ENCODE measurements at regions not wholly inside any gene's neighbourhood (a gene's known extent, or its start where the extent isn't known, plus 50 kb on each side); places are given as distances from the start of the nearest gene placed in this dataset.

DNA sequence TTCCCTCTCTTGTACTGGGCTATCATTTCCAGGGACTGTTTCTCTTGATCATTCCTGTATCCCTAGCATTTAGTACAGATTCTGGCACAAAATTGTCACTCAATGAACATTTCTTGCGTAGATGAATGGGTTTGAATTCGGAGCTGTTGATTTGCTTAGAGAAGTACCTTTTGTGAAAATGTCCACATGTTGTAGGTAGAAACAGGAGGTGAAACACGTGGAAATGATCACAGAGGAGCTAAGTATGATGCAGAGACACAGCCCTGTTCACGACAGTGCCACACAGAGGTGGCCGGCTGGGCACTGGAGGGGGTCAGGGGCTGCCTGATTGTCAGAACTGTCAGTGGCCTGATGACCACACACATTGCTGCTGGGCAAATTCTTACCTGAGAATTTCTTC is 196.1 kb upstream of the PRKCQ start:
- no peak for DNase-seq (ENCODE audit: low read depth)

DNA sequence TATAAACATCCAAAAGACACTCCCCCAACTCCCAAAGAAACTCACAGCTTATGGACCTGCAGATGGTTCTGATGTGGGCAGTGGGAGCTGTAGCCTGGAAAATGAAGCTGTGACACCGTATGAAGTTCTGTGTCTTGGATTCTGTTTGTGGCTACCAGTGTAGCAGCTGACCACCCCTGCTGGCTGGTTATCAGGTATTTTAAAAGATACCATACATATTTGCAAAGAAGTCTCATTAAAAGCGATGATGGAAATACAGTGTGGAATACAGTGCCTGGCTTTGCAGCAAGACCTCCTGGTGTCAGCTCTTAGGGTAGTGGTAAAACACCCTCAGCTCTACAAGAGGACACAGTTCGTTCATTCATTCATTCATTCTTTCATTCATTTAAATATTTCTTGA is 194.3 kb upstream of the PRKCQ start:
- no peak for DNase-seq (ENCODE audit: low read depth)

DNA sequence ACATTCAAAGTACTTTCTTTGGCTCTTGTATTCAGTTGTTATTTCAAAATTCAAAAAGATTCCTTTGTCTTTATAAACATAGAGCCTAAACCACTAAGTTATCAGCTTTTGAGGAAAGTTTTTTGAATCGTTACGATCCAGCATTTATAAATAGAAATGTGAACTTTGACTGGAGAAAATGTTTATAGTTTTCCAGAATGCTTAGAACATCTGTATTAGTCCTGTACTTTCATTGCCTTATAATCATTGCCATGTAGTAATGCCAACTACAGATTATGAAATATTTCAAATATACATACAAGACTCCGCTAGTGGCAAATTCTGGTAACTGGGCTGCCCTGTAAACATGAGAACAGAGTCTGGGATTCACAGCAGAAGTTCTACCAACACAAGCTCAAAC is 191.3 kb upstream of the PRKCQ start:
- no peak for DNase-seq (ENCODE audit: low read depth)

- DNase-seq (ENCODE audit: low read depth): no peak
Measured at GRCh38 chr10:6770846-6771245, 190.8 kb upstream of the PRKCQ start.

DNA sequence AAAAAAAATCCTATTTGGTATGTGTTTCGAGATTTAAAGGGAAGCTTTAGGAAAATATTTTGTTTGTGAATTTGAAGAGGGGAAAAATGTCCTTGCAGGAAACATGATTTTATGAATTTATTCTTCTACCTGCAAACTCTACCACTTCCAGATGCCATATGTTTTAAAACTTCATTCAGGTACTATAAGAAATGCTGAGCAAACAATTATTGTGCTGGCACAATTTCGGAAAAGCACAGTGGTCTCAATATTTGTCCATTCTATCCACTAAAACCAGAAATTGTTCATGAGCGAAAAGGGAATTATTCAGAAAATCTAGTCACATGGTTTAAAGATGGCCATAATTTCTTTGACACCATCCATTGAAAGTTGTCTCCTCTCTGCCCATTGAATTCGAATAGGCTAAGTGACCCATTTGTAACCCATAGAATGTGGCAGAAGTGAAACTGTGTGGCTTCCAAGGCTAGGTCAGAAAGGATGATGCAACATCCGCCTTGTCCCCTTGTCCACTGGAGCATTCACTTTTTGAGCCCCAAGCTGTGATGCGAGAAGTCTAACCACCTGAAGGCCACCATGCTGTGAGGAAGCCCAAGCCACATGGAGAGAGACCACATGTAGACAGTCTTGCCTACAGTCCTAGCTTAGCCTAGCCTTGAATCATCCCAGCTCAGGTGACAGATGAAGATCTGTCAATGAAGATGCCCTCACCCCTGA is 189.8 kb upstream of the PRKCQ start:
- no peak for DNase-seq (ENCODE audit: low read depth)

DNA sequence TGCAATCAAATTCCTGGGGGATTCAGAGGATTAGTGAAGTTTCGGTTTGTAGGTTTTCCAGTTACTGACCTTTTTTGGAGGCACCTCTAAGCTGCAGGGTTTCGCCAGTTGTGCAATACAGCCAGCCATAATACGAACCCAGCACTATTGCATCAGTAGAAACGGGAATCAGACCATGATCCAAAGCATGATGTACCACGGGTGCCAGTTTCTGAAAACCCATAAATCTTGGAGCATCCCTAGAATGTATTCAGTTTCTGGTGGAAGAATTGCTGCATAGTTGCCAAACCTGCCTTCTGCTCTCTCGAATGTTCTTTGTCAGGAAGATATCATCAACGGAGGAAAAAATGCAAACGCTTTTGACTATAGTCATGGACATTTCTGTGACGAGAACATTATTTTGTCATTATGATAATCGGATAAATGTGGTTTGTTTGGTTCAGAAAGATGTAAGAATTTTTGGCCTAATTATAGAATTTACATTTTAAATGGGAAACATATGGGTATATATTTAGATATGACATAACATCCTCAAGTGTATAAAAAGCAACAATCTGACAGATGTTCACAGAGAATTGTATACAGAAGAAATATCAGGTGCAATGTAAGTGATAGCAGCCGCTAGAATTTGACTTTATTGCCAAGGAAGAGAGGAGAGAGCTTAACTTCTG is 186.2 kb upstream of the PRKCQ start:
- DNase-seq (ENCODE audit: low read depth): peak; percentile 47

GRCh38 chr10:6763423-6763822 is 183.3 kb upstream of the PRKCQ start:
- no peak for DNase-seq (ENCODE audit: low read depth)

DNA sequence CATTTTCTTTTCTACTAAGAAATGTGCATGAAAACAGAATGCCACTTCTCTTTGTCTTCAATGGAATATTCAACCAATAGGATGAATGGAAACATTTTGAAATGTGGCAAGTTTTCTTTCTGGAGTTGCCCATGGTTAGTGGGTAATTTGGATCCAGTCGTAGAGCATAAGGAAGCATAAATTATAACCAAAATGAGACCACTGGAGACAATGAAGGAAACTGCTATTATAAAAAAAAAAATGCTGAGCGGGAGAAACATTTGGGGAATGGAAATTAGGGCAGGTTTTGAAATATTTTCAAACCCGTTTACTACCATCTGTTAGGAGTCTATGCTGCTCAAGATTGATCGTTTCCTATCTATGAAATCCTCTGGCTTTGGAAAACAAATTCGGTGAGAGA is 182.9 kb upstream of the PRKCQ start:
- no peak for DNase-seq (ENCODE audit: low read depth)

DNA sequence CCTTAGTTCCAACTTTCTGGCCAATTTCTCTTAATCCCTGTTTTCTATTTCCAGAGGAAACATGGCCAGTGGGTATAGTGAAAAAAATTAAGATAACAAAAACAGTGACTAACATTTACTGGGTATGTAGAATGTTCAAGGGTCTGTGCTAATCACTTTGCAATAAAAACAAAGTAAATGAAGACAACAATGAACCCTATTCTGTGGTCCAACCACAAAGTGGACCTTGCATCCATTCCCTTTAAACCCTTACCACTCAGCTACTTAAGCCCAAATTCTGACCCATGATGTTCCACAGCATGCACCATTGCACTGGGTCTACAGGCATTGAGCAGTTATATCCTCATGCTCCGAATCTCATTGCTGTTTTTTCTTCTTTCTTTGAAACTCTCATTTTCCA is 179.9 kb upstream of the PRKCQ start:
- DNase-seq (ENCODE audit: low read depth): no peak

DNA sequence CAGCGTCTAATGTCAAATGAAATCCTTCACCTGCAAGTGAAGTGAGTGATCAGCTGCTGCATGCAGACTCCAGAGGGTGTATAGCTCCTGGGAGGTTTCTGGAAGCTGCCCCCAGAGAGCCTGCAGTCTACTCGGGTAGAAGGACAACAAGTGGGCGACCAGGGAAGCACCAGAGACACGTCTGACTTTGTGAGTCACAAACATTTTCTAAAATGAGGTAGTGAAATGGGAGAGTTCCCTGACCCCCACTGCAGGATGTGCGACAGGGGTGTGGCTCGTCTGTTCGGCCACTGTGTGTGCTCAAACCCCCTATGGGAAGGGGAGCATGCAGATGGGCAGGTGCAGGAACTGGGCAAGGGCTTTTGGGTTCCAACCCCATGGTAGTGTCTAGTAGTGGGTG is 177.1 kb upstream of the PRKCQ start:
- no peak for DNase-seq (ENCODE audit: low read depth)

GRCh38 chr10:6756716-6757115 is 176.6 kb upstream of the PRKCQ start:
- DNase-seq (ENCODE audit: low read depth): peak; percentile 29

GRCh38 chr10:6755781-6756460 is 175.8 kb upstream of the PRKCQ start:
- DNase-seq (ENCODE audit: low read depth): no peak

- no peak for DNase-seq (ENCODE audit: low read depth)
Measured at GRCh38 chr10:6753644-6754043, 173.6 kb upstream of the PRKCQ start.

GRCh38 chr10:6751363-6751762 is 171.3 kb upstream of the PRKCQ start:
- no peak for DNase-seq (ENCODE audit: low read depth)

DNA sequence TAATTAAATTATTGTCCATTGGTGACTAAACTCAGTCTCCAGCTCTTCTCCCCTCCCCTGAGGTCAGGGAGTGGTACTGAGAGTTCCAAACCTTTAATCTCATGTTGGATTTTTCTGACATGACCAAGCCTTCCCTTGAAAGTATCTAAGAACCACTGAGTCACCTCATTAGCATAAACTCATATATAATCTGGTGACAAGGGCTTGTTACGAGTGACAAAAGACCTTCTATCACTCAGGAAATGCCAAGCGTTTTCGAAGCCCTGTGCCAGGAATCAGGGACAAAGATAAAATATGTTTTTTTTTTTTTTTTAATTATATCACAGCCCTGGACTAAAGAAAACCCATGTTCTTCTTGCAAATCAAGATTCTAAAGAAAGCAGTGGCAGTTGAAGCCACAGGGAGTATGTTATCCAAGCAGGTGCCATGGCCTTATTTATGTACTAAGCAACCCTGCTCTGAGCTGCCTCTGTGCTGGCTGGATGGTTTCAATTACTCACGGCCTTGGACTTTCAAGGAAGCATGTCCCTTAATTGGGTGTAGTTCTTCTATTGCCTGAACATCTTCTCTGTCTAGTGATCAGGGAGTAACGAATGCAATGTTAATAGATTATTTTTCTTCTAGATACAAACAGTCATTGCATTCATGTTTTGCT is 169.0 kb upstream of the PRKCQ start:
- DNase-seq (ENCODE audit: low read depth): no peak

DNA sequence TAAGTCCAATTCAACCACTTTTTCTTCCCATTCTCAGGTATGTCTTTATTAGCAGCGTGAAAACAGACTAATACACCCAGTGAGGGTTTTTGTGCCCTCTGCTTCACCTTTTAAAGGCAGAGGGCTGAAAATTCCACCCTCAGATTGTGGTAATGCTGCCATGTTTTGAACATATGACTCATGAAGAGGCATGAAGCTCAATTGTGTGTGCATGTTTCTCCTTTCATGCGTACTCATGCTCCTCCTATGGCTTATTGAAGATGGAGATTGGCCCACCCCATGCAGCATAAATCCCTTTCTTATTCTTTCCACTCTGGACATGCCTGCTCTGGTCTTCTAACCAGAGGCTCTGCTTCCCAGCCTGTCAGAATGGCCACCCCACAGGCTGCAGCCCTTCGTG is 168.0 kb upstream of the PRKCQ start:
- DNase-seq (ENCODE audit: low read depth): no peak

DNA sequence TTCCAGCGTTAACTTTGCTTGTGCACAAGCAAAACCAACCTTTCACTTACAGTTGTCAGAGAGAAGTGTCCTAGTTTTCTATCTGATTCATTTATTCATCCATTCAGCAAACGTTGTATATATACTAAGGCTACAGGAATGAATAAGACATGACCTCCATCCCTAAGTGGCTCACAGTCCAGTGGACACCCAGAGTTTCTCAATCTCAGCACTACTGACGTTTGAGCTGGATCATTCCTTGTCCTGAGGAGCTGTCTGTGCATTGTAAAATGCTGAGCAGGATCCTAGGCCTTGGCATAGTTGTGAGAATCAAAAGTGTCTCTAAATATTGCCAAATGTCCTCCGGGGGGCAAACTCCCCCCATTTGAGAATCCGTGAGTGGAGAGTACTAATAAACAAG is 166.7 kb upstream of the PRKCQ start:
- no peak for DNase-seq (ENCODE audit: low read depth)

DNA sequence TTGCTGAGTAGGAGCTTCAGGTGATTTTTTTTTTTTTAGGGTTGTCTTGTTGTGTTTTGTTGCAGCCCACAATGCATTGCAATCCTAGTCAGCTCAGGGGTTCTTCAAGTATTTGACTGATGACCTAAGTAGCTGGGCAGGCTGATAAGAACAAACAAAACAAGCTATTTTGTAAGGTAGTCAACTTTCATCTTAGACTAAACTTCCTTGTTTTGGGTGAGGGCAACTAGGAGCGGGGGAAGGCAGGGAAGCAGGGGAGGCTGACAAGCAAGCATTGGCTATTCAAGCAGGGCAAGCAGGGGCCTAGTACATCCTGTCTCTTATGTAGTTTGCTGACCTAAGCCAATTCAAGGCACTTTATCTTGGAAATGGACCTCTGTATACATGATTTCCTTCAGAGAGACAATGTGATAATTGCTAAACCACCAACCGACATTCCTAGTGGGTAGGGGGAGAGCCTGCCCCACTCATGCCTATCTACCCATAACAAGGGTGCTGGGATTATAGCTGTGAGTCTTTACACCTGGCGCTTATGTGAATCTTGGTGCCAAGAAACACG is 163.3 kb upstream of the PRKCQ start:
- no peak for DNase-seq (ENCODE audit: low read depth)

DNA sequence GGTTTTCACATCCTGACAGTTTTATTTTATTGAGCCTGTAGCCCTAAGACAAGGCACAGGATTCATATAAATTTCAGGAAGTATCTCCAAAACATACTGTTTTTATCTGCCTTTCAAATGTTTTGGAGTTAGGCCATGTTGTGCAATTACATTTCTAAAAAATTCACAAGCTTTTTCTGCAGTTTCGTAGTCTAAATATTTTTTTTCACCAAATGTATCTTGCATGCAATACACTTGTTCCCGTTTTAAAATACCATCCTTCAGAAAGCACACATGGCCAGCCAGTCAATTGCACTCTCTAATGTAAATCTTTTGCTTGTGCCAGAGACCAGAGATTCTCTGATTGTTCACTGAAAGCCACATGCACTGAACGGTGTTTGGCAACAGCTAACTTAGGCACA is 161.5 kb upstream of the PRKCQ start:
- no peak for DNase-seq (ENCODE audit: low read depth)

GRCh38 chr10:6739530-6740174 is 159.6 kb upstream of the PRKCQ start:
- DNase-seq (ENCODE audit: low read depth): no peak

GRCh38 chr10:6738112-6738768 is 158.2 kb upstream of the PRKCQ start:
- no peak for DNase-seq (ENCODE audit: low read depth)
